Nephron (organoid): ENCODE measurements at regions not wholly inside any gene's neighbourhood (a gene's known extent, or its start where the extent isn't known, plus 50 kb on each side); places are given as distances from the start of the nearest gene placed in this dataset.

ENCODE experiments used
- H3K27ac Mint-ChIP-seq, 3 experiments: 2 replicates each; pipeline ENCODE4 v1.8.0; 2020; ENCODE audit warnings: mixed read lengths in 3 of 3, mild to moderate bottlenecking in 2 of 3, moderate library complexity in 1 of 3
- H3K27me3 Mint-ChIP-seq: 2 replicates; pipeline ENCODE4 v1.8.0; 2021; ENCODE audit warnings: low read depth, mild to moderate bottlenecking, moderate library complexity, mixed read lengths
- H3K36me3 Mint-ChIP-seq: 2 replicates; pipeline ENCODE4 v1.8.0; 2020; ENCODE audit warnings: low read depth, mixed read lengths
- H3K4me1 Mint-ChIP-seq: 2 replicates; pipeline ENCODE4 v1.8.0; 2020; ENCODE audit warnings: mixed read lengths
- H3K4me3 Mint-ChIP-seq, 3 experiments: 2 replicates each; pipeline ENCODE4 v1.8.0; 2020; ENCODE audit warnings: mild to moderate bottlenecking in 3 of 3, mixed read lengths in 3 of 3, moderate library complexity in 2 of 3
- H3K9me3 Mint-ChIP-seq: 2 replicates; pipeline ENCODE4 v1.8.0; 2020; ENCODE audit warnings: mixed read lengths
- TF ChIP-seq, protein P1 (sequence below), 3 experiments: fragments of 200-600 bp; sonication (generic); IDR thresholded peaks; one replicate each; pipeline ENCODE4 v1.5.0; 2021; ENCODE audit warnings: antibody characterized with exemption in 3 of 3; ENCODE audit not compliant: unreplicated experiment in 3 of 3

DNA sequence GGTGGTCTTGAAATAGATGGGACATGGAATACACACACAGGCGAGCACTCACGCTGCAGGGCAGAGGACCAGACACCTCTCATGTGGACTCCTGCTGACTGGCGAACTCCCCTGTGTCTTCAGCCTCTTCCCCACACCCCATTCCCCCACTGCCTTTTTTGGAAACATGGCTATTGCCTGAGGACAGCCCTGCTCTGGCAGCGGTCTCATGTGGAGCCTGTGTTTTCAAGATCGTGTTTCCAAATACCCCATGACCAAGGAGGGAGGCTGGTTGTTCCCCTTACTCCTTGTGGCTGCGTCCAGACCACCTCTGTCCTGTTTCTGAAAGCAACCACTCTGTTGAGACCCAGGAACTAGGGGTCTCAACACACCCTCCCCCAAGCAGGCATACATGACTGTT is 119.4 kb downstream of the C1orf94 start:
- TF ChIP-seq, protein P1, sequence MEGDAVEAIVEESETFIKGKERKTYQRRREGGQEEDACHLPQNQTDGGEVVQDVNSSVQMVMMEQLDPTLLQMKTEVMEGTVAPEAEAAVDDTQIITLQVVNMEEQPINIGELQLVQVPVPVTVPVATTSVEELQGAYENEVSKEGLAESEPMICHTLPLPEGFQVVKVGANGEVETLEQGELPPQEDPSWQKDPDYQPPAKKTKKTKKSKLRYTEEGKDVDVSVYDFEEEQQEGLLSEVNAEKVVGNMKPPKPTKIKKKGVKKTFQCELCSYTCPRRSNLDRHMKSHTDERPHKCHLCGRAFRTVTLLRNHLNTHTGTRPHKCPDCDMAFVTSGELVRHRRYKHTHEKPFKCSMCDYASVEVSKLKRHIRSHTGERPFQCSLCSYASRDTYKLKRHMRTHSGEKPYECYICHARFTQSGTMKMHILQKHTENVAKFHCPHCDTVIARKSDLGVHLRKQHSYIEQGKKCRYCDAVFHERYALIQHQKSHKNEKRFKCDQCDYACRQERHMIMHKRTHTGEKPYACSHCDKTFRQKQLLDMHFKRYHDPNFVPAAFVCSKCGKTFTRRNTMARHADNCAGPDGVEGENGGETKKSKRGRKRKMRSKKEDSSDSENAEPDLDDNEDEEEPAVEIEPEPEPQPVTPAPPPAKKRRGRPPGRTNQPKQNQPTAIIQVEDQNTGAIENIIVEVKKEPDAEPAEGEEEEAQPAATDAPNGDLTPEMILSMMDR (IDR thresholded peaks at IDR 0.05; ENCODE audit: unreplicated experiment in 3 of 3) = no peak
- no peaks in the 10 kb centered on the region for H3K36me3 Mint-ChIP-seq
- no peaks in the 10 kb centered on the region for H3K4me1 Mint-ChIP-seq
- H3K4me3 Mint-ChIP-seq = no peak overlapping the region
- H3K27me3 Mint-ChIP-seq = peaks cover 11% of the 10 kb centered on the region
- H3K9me3 Mint-ChIP-seq = no peaks in the 10 kb centered on the region
- H3K27ac Mint-ChIP-seq = no peak overlapping the region

DNA sequence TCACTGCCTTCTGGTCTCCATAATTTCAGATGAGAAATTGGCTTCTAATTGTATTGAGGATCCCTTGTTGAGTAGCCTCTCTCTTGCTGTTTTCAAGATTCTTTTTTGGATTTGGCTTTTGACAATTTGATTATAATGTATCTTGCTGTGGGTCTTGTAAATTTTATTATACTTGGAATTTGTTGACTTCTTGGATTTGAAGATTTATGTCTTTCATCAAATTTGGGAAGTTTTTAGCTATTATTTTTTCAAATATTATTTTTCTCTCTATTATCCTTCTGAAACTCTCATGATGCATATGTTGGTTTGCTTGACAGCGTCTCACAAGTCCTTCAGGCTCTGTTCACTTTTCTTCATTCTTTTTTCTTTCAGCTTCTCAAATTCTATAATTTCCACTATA is 126.1 kb downstream of the C1orf94 start:
- no peaks in the 10 kb centered on the region for H3K27me3 Mint-ChIP-seq
- peaks cover 20% of the 10 kb centered on the region for H3K9me3 Mint-ChIP-seq
- no peak overlapping the region for H3K27ac Mint-ChIP-seq
- H3K4me3 Mint-ChIP-seq = no peak overlapping the region
- H3K36me3 Mint-ChIP-seq = no peaks in the 10 kb centered on the region
- TF ChIP-seq, protein P1 (IDR thresholded peaks at IDR 0.05; ENCODE audit: unreplicated experiment in 3 of 3) = no peak
- no peaks in the 10 kb centered on the region for H3K4me1 Mint-ChIP-seq

DNA sequence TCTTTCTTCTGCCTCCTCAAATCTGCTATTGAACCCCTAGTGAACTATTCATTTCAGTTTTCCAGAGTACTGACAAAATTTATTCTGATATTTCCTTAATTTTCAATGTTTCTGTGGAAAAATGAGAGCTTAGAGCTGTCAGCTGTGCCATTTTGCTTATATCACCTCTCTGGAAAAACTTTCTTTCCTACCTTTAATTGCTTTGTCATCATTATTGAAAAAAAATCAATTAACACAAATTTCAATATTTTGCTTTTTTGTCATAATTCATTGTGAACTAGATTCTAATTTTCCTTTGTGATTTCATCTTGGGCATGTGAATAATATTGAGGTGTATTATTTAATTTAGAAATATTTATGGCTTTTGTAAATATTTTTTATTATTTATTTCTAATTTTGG is 126.5 kb downstream of the C1orf94 start:
- Mint-ChIP-seq H3K9me3 (peaks cover 20% of the 10 kb centered on the region), H3K4me3 (no peak overlapping the region), H3K36me3 (no peaks in the 10 kb centered on the region), H3K4me1 (no peaks in the 10 kb centered on the region), H3K27me3 (no peaks in the 10 kb centered on the region), H3K27ac (no peak overlapping the region)
- TF ChIP-seq, protein P1 (IDR thresholded peaks at IDR 0.05; ENCODE audit: unreplicated experiment in 3 of 3) = no peak

DNA sequence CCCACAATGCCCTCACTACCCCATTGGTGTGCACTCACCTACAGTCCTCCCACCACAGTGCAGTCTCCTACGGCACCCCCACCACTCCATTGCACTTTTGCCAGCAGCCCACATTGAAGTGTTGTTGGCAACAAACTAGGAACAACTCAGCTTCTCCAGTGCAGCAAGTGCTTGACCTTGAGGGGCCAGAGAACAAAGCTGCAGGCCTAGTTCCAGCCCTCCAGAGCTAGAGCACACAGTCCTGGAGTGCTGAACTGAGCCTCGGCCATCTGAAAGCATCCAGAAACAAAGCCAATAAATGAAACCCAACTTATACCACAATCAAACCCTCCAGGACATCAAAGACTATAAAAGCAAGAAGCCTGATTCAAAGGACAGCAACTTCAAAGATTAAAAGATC is 129.9 kb downstream of the C1orf94 start:
- Mint-ChIP-seq H3K4me3 (no peak overlapping the region), H3K27ac (no peak overlapping the region), H3K4me1 (no peaks in the 10 kb centered on the region), H3K9me3 (peaks cover 36% of the 10 kb centered on the region), H3K27me3 (no peaks in the 10 kb centered on the region), H3K36me3 (no peaks in the 10 kb centered on the region)
- TF ChIP-seq, protein P1 (IDR thresholded peaks at IDR 0.05; ENCODE audit: unreplicated experiment in 3 of 3) = no peak

DNA sequence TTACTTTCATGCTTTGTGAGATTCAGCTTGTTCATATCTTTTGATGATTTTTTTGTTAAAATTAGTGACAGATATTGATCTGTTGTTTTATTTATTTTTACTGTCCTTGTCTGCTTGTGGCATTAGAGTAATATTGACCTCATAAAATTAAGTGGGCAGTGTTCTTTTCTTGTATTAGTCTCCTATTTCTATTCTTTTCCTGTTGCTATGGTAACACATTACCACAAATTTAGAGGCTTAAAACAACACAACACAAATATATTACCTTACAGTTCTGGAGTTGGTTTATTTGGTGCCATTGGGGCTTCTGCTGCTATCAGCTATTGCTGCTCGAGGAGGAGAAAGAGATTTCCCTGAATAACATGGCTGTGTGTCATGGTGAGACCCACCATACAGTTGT is 135.7 kb downstream of the C1orf94 start:
- Mint-ChIP-seq H3K27ac (no peak overlapping the region), H3K36me3 (no peaks in the 10 kb centered on the region), H3K9me3 (peaks cover 33% of the 10 kb centered on the region), H3K4me1 (no peaks in the 10 kb centered on the region), H3K4me3 (no peak overlapping the region), H3K27me3 (no peaks in the 10 kb centered on the region)
- TF ChIP-seq, protein P1 (IDR thresholded peaks at IDR 0.05; ENCODE audit: unreplicated experiment in 3 of 3) = no peak

DNA sequence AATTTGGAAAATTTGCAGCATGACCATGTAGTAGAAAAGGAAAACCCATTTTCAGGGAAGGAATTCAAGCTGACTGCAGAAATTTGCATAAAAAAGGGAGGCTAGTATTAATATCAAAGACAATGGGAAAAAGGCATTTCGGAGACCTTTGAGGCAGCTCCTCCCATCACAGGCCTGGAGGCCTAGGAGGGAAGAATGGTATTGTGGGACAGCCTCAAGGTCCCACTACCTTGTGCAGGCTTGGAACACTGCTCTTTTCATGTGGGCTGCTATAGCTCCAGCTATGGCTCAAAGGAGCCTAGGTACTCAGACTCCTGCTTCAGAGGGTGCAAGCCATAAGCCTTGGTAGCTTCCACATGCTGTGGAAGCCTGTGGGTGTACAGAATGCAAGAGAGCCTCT is 139.3 kb downstream of the C1orf94 start:
- Mint-ChIP-seq H3K9me3 (peaks cover 16% of the 10 kb centered on the region), H3K27me3 (no peaks in the 10 kb centered on the region), H3K27ac (no peak overlapping the region), H3K36me3 (no peaks in the 10 kb centered on the region), H3K4me1 (no peaks in the 10 kb centered on the region), H3K4me3 (no peak overlapping the region)
- TF ChIP-seq, protein P1 (IDR thresholded peaks at IDR 0.05; ENCODE audit: unreplicated experiment in 3 of 3) = no peak
